Right lobe of liver (tissue), 4 donors: ENCODE measurements at regions not wholly inside any gene's neighbourhood (a gene's known extent, or its start where the extent isn't known, plus 50 kb on each side); places are given as distances from the start of the nearest gene placed in this dataset.

Source experiments
- POLR2A ChIP-seq: fragments of 450-650 bp; IDR thresholded peaks from one replicate; pipeline ENCODE4 v1.6.1; 2017; ENCODE audit warnings: antibody characterized with exemption, mild to moderate bottlenecking
- TF ChIP-seq, protein P1 (sequence below), 4 donors: fragments of 200-600 bp in 3 of 4; fragments of 450-650 bp in 1 of 4; IDR thresholded peaks; one replicate each; pipeline versions ENCODE4 v1.5.1 to v1.8.0; 2016 to 2022; ENCODE audit warnings: antibody characterized with exemption in 4 of 4, mild to moderate bottlenecking in 2 of 4
- donor health status: DM: no; HTN: no; CAD: no.
- donor health status: DM: no; HTN: no; CAD: no.
- donor health status: DM: no; HTN: yes; CAD: no.

GRCh38 chr10:31693491-31693890 is 235.1 kb downstream of the ARHGAP12 start:
- TF ChIP-seq, protein P1, sequence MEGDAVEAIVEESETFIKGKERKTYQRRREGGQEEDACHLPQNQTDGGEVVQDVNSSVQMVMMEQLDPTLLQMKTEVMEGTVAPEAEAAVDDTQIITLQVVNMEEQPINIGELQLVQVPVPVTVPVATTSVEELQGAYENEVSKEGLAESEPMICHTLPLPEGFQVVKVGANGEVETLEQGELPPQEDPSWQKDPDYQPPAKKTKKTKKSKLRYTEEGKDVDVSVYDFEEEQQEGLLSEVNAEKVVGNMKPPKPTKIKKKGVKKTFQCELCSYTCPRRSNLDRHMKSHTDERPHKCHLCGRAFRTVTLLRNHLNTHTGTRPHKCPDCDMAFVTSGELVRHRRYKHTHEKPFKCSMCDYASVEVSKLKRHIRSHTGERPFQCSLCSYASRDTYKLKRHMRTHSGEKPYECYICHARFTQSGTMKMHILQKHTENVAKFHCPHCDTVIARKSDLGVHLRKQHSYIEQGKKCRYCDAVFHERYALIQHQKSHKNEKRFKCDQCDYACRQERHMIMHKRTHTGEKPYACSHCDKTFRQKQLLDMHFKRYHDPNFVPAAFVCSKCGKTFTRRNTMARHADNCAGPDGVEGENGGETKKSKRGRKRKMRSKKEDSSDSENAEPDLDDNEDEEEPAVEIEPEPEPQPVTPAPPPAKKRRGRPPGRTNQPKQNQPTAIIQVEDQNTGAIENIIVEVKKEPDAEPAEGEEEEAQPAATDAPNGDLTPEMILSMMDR (IDR thresholded peaks at IDR 0.05), result no peak
- TF ChIP-seq POLR2A, result no peak
